IPS DF 6.9 (cell line): ENCODE measurements at regions not wholly inside any gene's neighbourhood (a gene's known extent, or its start where the extent isn't known, plus 50 kb on each side); places are given as distances from the start of the nearest gene placed in this dataset.

Experiments
- DNase-seq: peaks from one replicate; pipeline ENCODE4 v3.0.0-alpha.2; 2013; ENCODE audit warnings: low read depth, low spot score
- H3K27ac ChIP-seq: one replicate; pipeline ENCODE4 v1.5.1; 2013; ENCODE audit warnings: low read length, control low read depth
- H3K27me3 ChIP-seq: 2 replicates; pipeline ENCODE4 v1.6.1; 2013; ENCODE audit warnings: mild to moderate bottlenecking, low read length; ENCODE audit not compliant: control insufficient read depth, insufficient read depth
- H3K36me3 ChIP-seq: 2 replicates; pipeline ENCODE4 v1.6.1; 2013; ENCODE audit warnings: low read length; ENCODE audit not compliant: control insufficient read depth, insufficient read depth
- H3K4me1 ChIP-seq: 2 replicates; pipeline ENCODE4 v1.6.1; 2013; ENCODE audit warnings: low read length; ENCODE audit not compliant: control insufficient read depth, insufficient read depth
- H3K4me3 ChIP-seq: 2 replicates; pipeline ENCODE4 v1.5.1; 2013; ENCODE audit warnings: mild to moderate bottlenecking, low read length
- H3K9me3 ChIP-seq: 2 replicates; pipeline ENCODE4 v1.6.1; 2013; ENCODE audit warnings: low read length, inconsistent platforms; ENCODE audit not compliant: control insufficient read depth, insufficient read depth
- whole genome bisulfite sequencing: extraction: QIAGEN DNeasy Blood & Tissue Kit; methylation state at CpG from one replicate; pipeline ENCODE4 v1.1.7; 2013; ENCODE audit warnings: mixed read lengths, missing lambda C conversion rate; ENCODE audit not compliant: insufficient read length, insufficient coverage; 5-methylcytosine and 5-hydroxymethylcytosine counted together

- peaks cover 28% of the 10 kb centered on the region for H3K27me3 ChIP-seq
- H3K9me3 ChIP-seq, result no peaks in the 10 kb centered on the region
- no peaks in the 10 kb centered on the region for H3K36me3 ChIP-seq
- no peak for DNase-seq
- peaks cover 5% of the 10 kb centered on the region for H3K4me1 ChIP-seq
- no peak overlapping the region for H3K27ac ChIP-seq
- peak overlapping the region; percentile 67; the same call in 1 of the 2 replicates for H3K4me3 ChIP-seq
- WGBS, result no CpG with 5 or more reads among the region's 29 CpGs
These were observed 84.1 kb upstream of the EPB41L3 start for GRCh38 chr18:5627776-5628511.

- no peak for DNase-seq
- peaks cover 28% of the 10 kb centered on the region for H3K27me3 ChIP-seq
- 100% methylated on average over 1 of the region's 2 CpGs for WGBS
- H3K36me3 ChIP-seq, result no peaks in the 10 kb centered on the region
- H3K9me3 ChIP-seq, result no peaks in the 10 kb centered on the region
- peaks cover 5% of the 10 kb centered on the region for H3K4me1 ChIP-seq
- H3K4me3 ChIP-seq, result no peak overlapping the region
- H3K27ac ChIP-seq, result no peak overlapping the region
These were observed 82.5 kb upstream of the EPB41L3 start for GRCh38 chr18:5626130-5626880.

DNA sequence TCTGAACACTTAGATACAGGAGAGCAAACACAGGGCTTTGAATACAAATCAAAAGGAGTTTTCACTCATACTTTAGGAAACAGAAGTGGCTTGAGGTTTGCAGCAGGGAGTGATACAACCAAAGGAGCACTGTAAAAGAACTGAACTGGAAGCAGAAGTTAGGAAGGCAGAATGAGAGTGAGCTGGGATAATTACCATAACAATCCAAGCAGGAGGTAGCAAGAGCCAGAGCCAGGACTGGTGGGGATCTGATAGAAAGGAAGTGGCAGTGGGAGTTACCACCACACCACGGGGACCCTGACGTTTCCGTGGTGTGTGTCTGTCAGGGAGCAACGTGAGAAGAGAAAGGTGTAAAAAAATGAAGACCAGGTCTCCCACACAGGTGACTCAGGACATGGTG is 81.3 kb upstream of the EPB41L3 start:
- H3K36me3 ChIP-seq, result no peaks in the 10 kb centered on the region
- H3K4me1 ChIP-seq, result peaks cover 5% of the 10 kb centered on the region
- DNase-seq, result no peak
- peaks cover 28% of the 10 kb centered on the region for H3K27me3 ChIP-seq
- no CpG with 5 or more reads among the region's 4 CpGs for WGBS
- H3K9me3 ChIP-seq, result no peaks in the 10 kb centered on the region
- no peak overlapping the region for H3K27ac ChIP-seq
- H3K4me3 ChIP-seq, result no peak overlapping the region

- Histone ChIP-seq H3K4me3 (no peak overlapping the region), H3K4me1 (peaks cover 4% of the 10 kb centered on the region; the same call in 1 of the 2 replicates), H3K36me3 (no peaks in the 10 kb centered on the region), H3K9me3 (no peaks in the 10 kb centered on the region), H3K27ac (no peak overlapping the region), H3K27me3 (peaks cover 17% of the 10 kb centered on the region)
- DNase-seq, result no peak
- WGBS, result no CpG with 5 or more reads among the region's 4 CpGs
These were observed 79.1 kb upstream of the EPB41L3 start for GRCh38 chr18:5622905-5623304.

DNA sequence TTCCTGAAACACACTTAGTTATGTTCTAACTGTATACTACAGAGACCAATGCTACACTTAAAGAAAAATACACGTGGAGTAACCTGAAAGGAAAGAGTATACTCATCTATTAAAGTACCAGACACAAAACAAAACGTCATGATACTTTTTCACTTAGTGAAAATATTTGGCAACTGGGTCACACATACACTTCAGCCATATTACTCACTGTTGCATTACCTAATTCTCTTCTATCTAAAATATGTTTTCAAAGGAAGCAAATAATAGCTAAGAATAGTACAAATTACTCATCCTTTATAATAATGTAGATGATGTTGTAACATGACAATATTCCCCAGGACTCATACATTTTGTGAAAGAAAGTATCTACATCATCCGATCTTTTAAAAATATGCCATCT is 76.5 kb upstream of the EPB41L3 start:
- Histone ChIP-seq H3K27ac (no peak overlapping the region), H3K9me3 (no peaks in the 10 kb centered on the region), H3K27me3 (peaks cover 1% of the 10 kb centered on the region; the same call in 1 of the 2 replicates), H3K4me3 (no peak overlapping the region), H3K36me3 (no peaks in the 10 kb centered on the region), H3K4me1 (peaks cover 3% of the 10 kb centered on the region; the same call in 1 of the 2 replicates)
- WGBS, result no CpG with 5 or more reads among the region's 3 CpGs
- no peak for DNase-seq

- H3K27ac ChIP-seq, result no peak overlapping the region
- DNase-seq, result no peak
- no peaks in the 10 kb centered on the region; the same call in 1 of the 2 replicates for H3K4me1 ChIP-seq
- H3K4me3 ChIP-seq, result no peak overlapping the region
- H3K9me3 ChIP-seq, result no peaks in the 10 kb centered on the region
- H3K36me3 ChIP-seq, result no peaks in the 10 kb centered on the region
- no CpG with 5 or more reads among the region's 1 CpG for WGBS
- 0 out of 2 replicates have a peak, but pooled peaks cover 1% of the 10 kb centered on the region for H3K27me3 ChIP-seq
These were observed 75.6 kb upstream of the EPB41L3 start for GRCh38 chr18:5619376-5619775.

- no peak for DNase-seq
- 100% methylated on average over 1 of the region's 6 CpGs for WGBS
- Histone ChIP-seq H3K27me3 (no peaks in the 10 kb centered on the region), H3K9me3 (no peaks in the 10 kb centered on the region), H3K4me3 (no peak overlapping the region), H3K4me1 (no peaks in the 10 kb centered on the region), H3K36me3 (no peaks in the 10 kb centered on the region), H3K27ac (no peak overlapping the region)
These were observed 74.4 kb upstream of the EPB41L3 start for GRCh38 chr18:5618047-5618688.

GRCh38 chr18:5611221-5611620 is 67.4 kb upstream of the EPB41L3 start:
- H3K4me1 ChIP-seq, result no peaks in the 10 kb centered on the region; the same call in 1 of the 2 replicates
- no peak overlapping the region for H3K4me3 ChIP-seq
- DNase-seq, result no peak
- no peaks in the 10 kb centered on the region; the same call in 1 of the 2 replicates for H3K9me3 ChIP-seq
- whole genome bisulfite sequencing, result no CpG with 5 or more reads among the region's 4 CpGs
- H3K27ac ChIP-seq, result no peak overlapping the region
- no peaks in the 10 kb centered on the region for H3K27me3 ChIP-seq
- no peaks in the 10 kb centered on the region for H3K36me3 ChIP-seq

- Histone ChIP-seq H3K9me3 (no peaks in the 10 kb centered on the region; the same call in 1 of the 2 replicates), H3K27ac (no peak overlapping the region), H3K27me3 (no peaks in the 10 kb centered on the region), H3K4me3 (no peak overlapping the region), H3K4me1 (no peaks in the 10 kb centered on the region; the same call in 1 of the 2 replicates), H3K36me3 (no peaks in the 10 kb centered on the region)
- no peak for DNase-seq
- no CpG with 5 or more reads among the region's 2 CpGs for WGBS
These were observed 65.0 kb upstream of the EPB41L3 start for GRCh38 chr18:5608846-5609245.

- Histone ChIP-seq H3K9me3 (no peaks in the 10 kb centered on the region; the same call in 1 of the 2 replicates), H3K36me3 (no peaks in the 10 kb centered on the region), H3K27me3 (no peaks in the 10 kb centered on the region), H3K4me3 (no peak overlapping the region), H3K4me1 (no peaks in the 10 kb centered on the region), H3K27ac (no peak overlapping the region)
- no CpG with 5 or more reads among the region's 6 CpGs for WGBS
- DNase-seq, result no peak
These were observed 63.2 kb upstream of the EPB41L3 start for GRCh38 chr18:5606951-5607350.
